Neural cell (in vitro differentiated cells): ENCODE measurements at regions not wholly inside any gene's neighbourhood (a gene's known extent, or its start where the extent isn't known, plus 50 kb on each side); places are given as distances from the start of the nearest gene placed in this dataset.

Experiments
- CTCF ChIP-seq: fragments of 450-650 bp; IDR thresholded peaks from 2 replicates; pipeline ENCODE4 v1.5.1; 2014; ENCODE audit warnings: antibody characterized with exemption, mild to moderate bottlenecking, moderate library complexity; ENCODE audit not compliant: poor library complexity, severe bottlenecking
- TAF1 ChIP-seq: IDR thresholded peaks from 2 replicates; pipeline ENCODE4 v1.6.1; 2012; ENCODE audit warnings: low read depth

DNA sequence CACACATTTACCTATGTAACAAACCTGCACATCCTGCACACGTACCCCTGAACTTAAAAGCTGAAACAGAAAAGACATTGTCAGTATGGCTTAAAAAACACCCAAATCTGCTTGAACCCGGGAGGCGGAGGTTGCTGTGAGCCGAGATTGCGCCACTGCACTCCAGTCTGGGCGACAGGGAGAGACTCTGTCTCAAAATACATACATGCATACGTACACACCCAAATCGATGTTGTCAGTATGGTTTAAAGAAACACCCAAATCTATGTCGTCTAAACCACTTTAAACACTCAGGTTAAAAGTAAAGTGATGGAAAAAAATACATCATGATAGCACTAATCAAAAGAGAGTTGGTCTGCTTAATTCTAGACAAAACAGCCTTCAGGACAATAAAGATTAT is 257.5 kb downstream of the RPRM start:
- TF ChIP-seq CTCF (no peak), TAF1 (no peak)
